ENCODE measurements at regions not wholly inside any gene's neighbourhood (a gene's known extent, or its start where the extent isn't known, plus 50 kb on each side); places are given as distances from the start of the nearest gene placed in this dataset.

GRCh38 chr5:135163964-135164363 is 129.9 kb upstream of the PITX1 start:
- peaks cover 12% of the 10 kb centered on the region for H3K27me3 ChIP-seq
- no peaks in the 10 kb centered on the region for H3K36me3 ChIP-seq
- no peak for DNase-seq
- H3K4me3 ChIP-seq (ENCODE audit: low read depth, low read length): no peak overlapping the region
- no peaks in the 10 kb centered on the region for H3K9me3 ChIP-seq
- no peaks in the 10 kb centered on the region for H3K4me1 ChIP-seq
- no peak for TF ChIP-seq CTCF (IDR thresholded peaks at IDR 0.05; ENCODE audit: low read depth, low read length)

- no peak for TF ChIP-seq CTCF (IDR thresholded peaks at IDR 0.05; ENCODE audit: low read depth, low read length)
- Histone ChIP-seq H3K27me3 (peaks cover 12% of the 10 kb centered on the region), H3K4me1 (no peaks in the 10 kb centered on the region), H3K36me3 (no peaks in the 10 kb centered on the region), H3K4me3 (ENCODE audit: low read depth, low read length) (no peak overlapping the region), H3K9me3 (no peaks in the 10 kb centered on the region)
- DNase-seq: no peak
Observed at GRCh38 chr5:135163391-135163790, 129.4 kb upstream of the PITX1 start.

GRCh38 chr5:135162661-135163265 is 128.7 kb upstream of the PITX1 start:
- Histone ChIP-seq H3K4me3 (ENCODE audit: low read depth, low read length) (no peak overlapping the region), H3K9me3 (no peaks in the 10 kb centered on the region), H3K27me3 (peaks cover 12% of the 10 kb centered on the region), H3K4me1 (no peaks in the 10 kb centered on the region), H3K36me3 (no peaks in the 10 kb centered on the region)
- 0 out of 2 replicates have a peak, but pooled peaks have one; percentile 18 for TF ChIP-seq CTCF (IDR thresholded peaks at IDR 0.05; ENCODE audit: low read depth, low read length)
- DNase-seq: no peak

- Histone ChIP-seq H3K9me3 (no peaks in the 10 kb centered on the region), H3K4me3 (ENCODE audit: low read depth, low read length) (no peak overlapping the region), H3K36me3 (no peaks in the 10 kb centered on the region), H3K27me3 (peaks cover 12% of the 10 kb centered on the region), H3K4me1 (no peaks in the 10 kb centered on the region)
- DNase-seq: no peak
- no peak for TF ChIP-seq CTCF (IDR thresholded peaks at IDR 0.05; ENCODE audit: low read depth, low read length)
Observed at GRCh38 chr5:135161221-135161620, 127.2 kb upstream of the PITX1 start.

GRCh38 chr5:135160036-135160675 is 126.1 kb upstream of the PITX1 start:
- TF ChIP-seq CTCF (IDR thresholded peaks at IDR 0.05; ENCODE audit: low read depth, low read length): no peak
- Histone ChIP-seq H3K27me3 (peaks cover 12% of the 10 kb centered on the region), H3K4me1 (no peaks in the 10 kb centered on the region), H3K4me3 (ENCODE audit: low read depth, low read length) (no peak overlapping the region), H3K36me3 (no peaks in the 10 kb centered on the region), H3K9me3 (no peaks in the 10 kb centered on the region)
- no peak for DNase-seq

GRCh38 chr5:135159626-135160025 is 125.6 kb upstream of the PITX1 start:
- Histone ChIP-seq H3K36me3 (no peaks in the 10 kb centered on the region), H3K4me1 (no peaks in the 10 kb centered on the region), H3K9me3 (no peaks in the 10 kb centered on the region), H3K27me3 (peaks cover 12% of the 10 kb centered on the region), H3K4me3 (ENCODE audit: low read depth, low read length) (no peak overlapping the region)
- TF ChIP-seq CTCF (IDR thresholded peaks at IDR 0.05; ENCODE audit: low read depth, low read length): no peak
- DNase-seq: no peak
